NT2/D1 (cell line): ENCODE measurements at regions not wholly inside any gene's neighbourhood (a gene's known extent, or its start where the extent isn't known, plus 50 kb on each side); places are given as distances from the start of the nearest gene placed in this dataset.

ENCODE experiments used
- DNase-seq: peaks from one replicate; pipeline ENCODE4 v3.0.0-alpha.2; 2011; ENCODE audit warnings: low read depth, low spot score
- H3K27me3 ChIP-seq: 2 replicates; pipeline ENCODE4 v1.6.0; 2011; ENCODE audit warnings: mild to moderate bottlenecking; ENCODE audit not compliant: insufficient read length, insufficient read depth
- H3K36me3 ChIP-seq: 2 replicates; pipeline ENCODE4 v1.6.1; 2011; ENCODE audit warnings: mild to moderate bottlenecking, low read length, mixed read lengths; ENCODE audit not compliant: insufficient read depth, insufficient read length
- H3K4me1 ChIP-seq: 2 replicates; pipeline ENCODE4 v1.5.1; 2011; ENCODE audit not compliant: insufficient read depth, insufficient read length
- H3K4me3 ChIP-seq: 2 replicates; pipeline ENCODE4 v1.5.1; 2011; ENCODE audit warnings: low read depth; ENCODE audit not compliant: insufficient read length
- H3K9ac ChIP-seq: 2 replicates; pipeline ENCODE4 v1.6.0; 2011; ENCODE audit warnings: low read depth; ENCODE audit not compliant: insufficient read length
- H3K9me3 ChIP-seq: 2 replicates; pipeline ENCODE4 v1.5.1; 2011; ENCODE audit warnings: mild to moderate bottlenecking, low read length; ENCODE audit not compliant: insufficient read depth
- SUZ12 ChIP-seq: IDR thresholded peaks from 2 replicates; pipeline ENCODE4 v1.6.1; 2011; ENCODE audit not compliant: insufficient read length, insufficient read depth; ENCODE audit errors: extremely low read depth
- YY1 ChIP-seq: IDR thresholded peaks from 2 replicates; pipeline ENCODE4 v1.6.1; 2011; ENCODE audit not compliant: insufficient read length, insufficient read depth
- ZNF274 ChIP-seq: IDR thresholded peaks from 2 replicates; pipeline ENCODE4 v1.6.1; 2011; ENCODE audit warnings: mild to moderate bottlenecking, low read depth, low read length

- Histone ChIP-seq H3K27me3 (no peaks in the 10 kb centered on the region), H3K9ac (no peak overlapping the region), H3K36me3 (no peaks in the 10 kb centered on the region), H3K4me3 (no peak overlapping the region), H3K9me3 (no peaks in the 10 kb centered on the region), H3K4me1 (no peaks in the 10 kb centered on the region)
- TF ChIP-seq SUZ12 (no peak), ZNF274 (no peak), YY1 (no peak)
- no peak for DNase-seq
Observed at GRCh38 chr7:42449431-42449830, 212.4 kb upstream of the GLI3 start.

DNA sequence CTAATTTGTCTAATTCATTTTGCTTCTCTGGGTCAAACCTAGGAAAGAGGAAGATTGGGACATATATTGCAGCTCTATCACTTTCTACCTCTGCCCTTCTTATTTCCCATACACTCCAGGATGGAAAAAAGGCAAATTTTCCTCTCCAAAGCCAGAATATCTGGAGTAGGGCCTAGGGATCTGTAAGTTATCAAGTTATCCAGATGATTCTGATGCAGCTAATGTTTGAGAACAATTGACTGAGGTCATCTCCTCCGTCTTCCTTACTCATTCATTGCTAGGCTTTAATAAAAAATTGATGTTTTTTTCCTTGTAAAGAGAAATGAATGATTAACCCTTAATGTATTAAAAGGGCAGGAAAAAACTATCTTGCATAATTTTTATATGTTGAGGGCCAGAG, 211.9 kb upstream of the GLI3 start:
- TF ChIP-seq ZNF274 = no peak
- no peak for TF ChIP-seq SUZ12
- no peak for TF ChIP-seq YY1
- Histone ChIP-seq H3K9me3 (no peaks in the 10 kb centered on the region), H3K36me3 (no peaks in the 10 kb centered on the region), H3K27me3 (no peaks in the 10 kb centered on the region), H3K4me1 (no peaks in the 10 kb centered on the region), H3K4me3 (no peak overlapping the region), H3K9ac (no peak overlapping the region)
- no peak for DNase-seq

GRCh38 chr7:42445691-42446090, 208.7 kb upstream of the GLI3 start:
- Histone ChIP-seq H3K36me3 (no peaks in the 10 kb centered on the region), H3K4me3 (no peak overlapping the region), H3K27me3 (no peaks in the 10 kb centered on the region), H3K4me1 (no peaks in the 10 kb centered on the region), H3K9ac (no peak overlapping the region), H3K9me3 (no peaks in the 10 kb centered on the region)
- TF ChIP-seq SUZ12 (no peak), ZNF274 (no peak), YY1 (no peak)
- DNase-seq = no peak

DNA sequence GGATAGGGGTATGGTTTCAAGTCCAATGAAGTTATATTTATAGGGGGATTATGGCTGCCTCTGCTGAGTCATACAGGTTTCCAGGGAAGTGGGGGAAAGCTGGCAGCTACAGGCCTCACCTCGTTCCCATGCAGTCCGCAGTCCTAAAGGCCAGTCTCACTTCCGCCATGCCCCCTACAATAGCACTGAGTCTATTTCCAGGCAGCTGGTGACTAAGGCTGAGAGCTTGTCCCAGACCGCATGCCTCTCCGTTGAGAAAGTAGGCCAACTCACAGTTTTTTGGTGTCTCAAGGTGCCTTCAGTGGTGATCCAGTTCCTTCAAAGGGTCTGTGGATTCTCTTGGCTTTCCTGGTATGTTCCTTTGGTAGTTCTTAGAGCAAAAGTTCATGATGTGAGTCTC, 203.9 kb upstream of the GLI3 start:
- DNase-seq = no peak
- TF ChIP-seq SUZ12 = no peak
- TF ChIP-seq YY1 = no peak
- no peak for TF ChIP-seq ZNF274
- H3K27me3 ChIP-seq = no peaks in the 10 kb centered on the region

DNA sequence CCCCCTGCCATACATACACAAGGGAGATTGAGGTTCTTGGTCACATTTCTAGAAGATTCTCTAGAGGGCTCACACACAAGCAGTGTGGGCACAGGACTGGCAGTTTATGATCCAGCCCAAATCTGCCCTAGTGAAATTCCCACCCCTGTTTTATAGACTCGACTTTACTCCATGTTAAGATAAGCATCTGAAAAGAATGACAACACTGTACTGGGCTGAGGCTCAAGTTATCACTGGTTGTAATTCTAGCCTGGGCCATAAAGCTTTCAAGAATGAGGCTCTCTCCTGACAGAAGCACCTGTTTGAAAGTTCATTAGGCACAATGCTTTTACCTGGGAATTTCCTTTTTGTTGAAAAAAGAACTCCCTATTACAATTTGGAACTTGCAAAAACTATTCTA, 195.6 kb upstream of the GLI3 start:
- DNase-seq = no peak
- Histone ChIP-seq H3K27me3 (no peaks in the 10 kb centered on the region), H3K4me3 (no peak overlapping the region), H3K9me3 (peaks cover 4% of the 10 kb centered on the region; the same call in 1 of the 2 replicates), H3K4me1 (no peaks in the 10 kb centered on the region), H3K36me3 (no peaks in the 10 kb centered on the region), H3K9ac (no peak overlapping the region)
- TF ChIP-seq YY1 (no peak), SUZ12 (no peak), ZNF274 (no peak)

More for the DNA sequence above, 203.9 kb upstream of the GLI3 start:
- Histone ChIP-seq H3K4me3 (no peak overlapping the region), H3K36me3 (no peaks in the 10 kb centered on the region), H3K9me3 (no peaks in the 10 kb centered on the region), H3K9ac (no peak overlapping the region), H3K4me1 (no peaks in the 10 kb centered on the region)

GRCh38 chr7:42431873-42432272, 194.9 kb upstream of the GLI3 start:
- Histone ChIP-seq H3K36me3 (no peaks in the 10 kb centered on the region), H3K27me3 (no peaks in the 10 kb centered on the region), H3K4me3 (no peak overlapping the region), H3K9ac (no peak overlapping the region), H3K4me1 (no peaks in the 10 kb centered on the region), H3K9me3 (peaks cover 4% of the 10 kb centered on the region; the same call in 1 of the 2 replicates)
- DNase-seq = no peak
- TF ChIP-seq YY1 = no peak
- no peak for TF ChIP-seq ZNF274
- no peak for TF ChIP-seq SUZ12

- Histone ChIP-seq H3K9me3 (no peaks in the 10 kb centered on the region), H3K9ac (no peak overlapping the region)
- no peak for TF ChIP-seq SUZ12
- no peak for TF ChIP-seq YY1
- TF ChIP-seq ZNF274 = no peak
Observed at GRCh38 chr7:42429339-42429738, 192.3 kb upstream of the GLI3 start.

GRCh38 chr7:42426163-42426562, 189.2 kb upstream of the GLI3 start:
- Histone ChIP-seq H3K27me3 (no peaks in the 10 kb centered on the region), H3K9me3 (no peaks in the 10 kb centered on the region), H3K4me1 (no peaks in the 10 kb centered on the region), H3K36me3 (no peaks in the 10 kb centered on the region), H3K4me3 (no peak overlapping the region), H3K9ac (no peak overlapping the region)
- TF ChIP-seq YY1 (no peak), SUZ12 (no peak), ZNF274 (no peak)
- DNase-seq = no peak

More at GRCh38 chr7:42429339-42429738, 192.3 kb upstream of the GLI3 start:
- H3K27me3 ChIP-seq = no peaks in the 10 kb centered on the region
- H3K36me3 ChIP-seq = no peaks in the 10 kb centered on the region
- no peak for DNase-seq
- no peaks in the 10 kb centered on the region for H3K4me1 ChIP-seq
- H3K4me3 ChIP-seq = no peak overlapping the region
